ENCODE measurements at regions not wholly inside any gene's neighbourhood (a gene's known extent, or its start where the extent isn't known, plus 50 kb on each side); places are given as distances from the start of the nearest gene placed in this dataset.
"Not testable (repeated sequence)": the region's sequence is repeated elsewhere in the genome, so short reads cannot be mapped to it uniquely, and the experiment has no call there.

GRCh38 chr22:48758881-48759875, 1068.5 kb downstream of the BRD1 start:
- no peak for DNase-seq (ENCODE audit: low read depth)

DNA sequence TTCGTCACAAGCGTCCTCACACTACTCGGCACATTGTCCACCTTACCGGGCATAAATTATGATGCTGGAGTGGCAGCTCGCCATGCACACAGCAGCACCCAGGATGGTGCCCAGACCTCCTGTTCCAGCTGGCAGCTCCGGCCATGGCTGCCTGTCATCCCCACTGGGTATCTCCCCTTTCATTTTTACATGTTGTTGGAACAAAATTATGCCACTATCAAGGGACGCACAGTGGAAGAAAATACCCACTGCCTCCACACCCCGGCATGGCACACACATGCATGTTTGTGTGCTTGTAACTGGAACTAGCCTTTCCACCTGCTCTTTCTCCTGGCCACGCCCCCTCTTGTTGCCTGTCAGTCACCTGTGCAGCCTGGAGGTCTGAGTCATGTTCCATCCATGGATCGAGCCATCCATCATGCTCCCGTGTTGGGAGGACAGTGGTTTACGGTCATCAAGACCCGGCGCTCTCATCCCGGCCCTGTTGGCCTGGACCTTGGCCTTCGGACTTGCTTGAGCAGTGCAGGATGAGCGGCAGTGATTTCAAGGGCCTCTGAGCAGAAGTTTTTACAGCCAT, 1069.6 kb downstream of the BRD1 start:
- no peak for DNase-seq (ENCODE audit: low read depth)

DNA sequence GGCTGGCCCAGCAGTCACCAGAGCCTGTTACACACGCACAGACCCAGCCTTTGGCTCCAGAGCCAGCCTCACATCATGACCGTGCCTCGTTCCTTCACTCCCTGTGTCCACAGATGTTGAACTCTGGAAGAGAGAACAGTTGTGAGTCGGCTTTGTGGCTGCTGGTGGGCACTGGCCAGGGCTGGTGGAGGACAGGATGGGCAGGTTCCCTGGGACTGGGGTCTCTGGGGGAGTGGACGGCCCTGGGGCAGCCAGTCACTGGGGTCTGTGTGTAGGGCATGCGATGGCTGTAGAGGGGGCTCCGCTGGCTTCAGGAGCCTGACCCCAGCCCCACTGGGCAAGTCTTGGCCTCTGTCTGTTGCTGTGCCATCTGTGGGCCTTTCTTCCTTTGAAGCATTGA, 1070.1 kb downstream of the BRD1 start:
- no peak for DNase-seq (ENCODE audit: low read depth)

GRCh38 chr22:48757135-48757534, 1070.5 kb downstream of the BRD1 start:
- DNase-seq (ENCODE audit: low read depth), result not testable (repeated sequence)

GRCh38 chr22:48756146-48757111, 1071.2 kb downstream of the BRD1 start:
- DNase-seq (ENCODE audit: low read depth), result no peak

DNA sequence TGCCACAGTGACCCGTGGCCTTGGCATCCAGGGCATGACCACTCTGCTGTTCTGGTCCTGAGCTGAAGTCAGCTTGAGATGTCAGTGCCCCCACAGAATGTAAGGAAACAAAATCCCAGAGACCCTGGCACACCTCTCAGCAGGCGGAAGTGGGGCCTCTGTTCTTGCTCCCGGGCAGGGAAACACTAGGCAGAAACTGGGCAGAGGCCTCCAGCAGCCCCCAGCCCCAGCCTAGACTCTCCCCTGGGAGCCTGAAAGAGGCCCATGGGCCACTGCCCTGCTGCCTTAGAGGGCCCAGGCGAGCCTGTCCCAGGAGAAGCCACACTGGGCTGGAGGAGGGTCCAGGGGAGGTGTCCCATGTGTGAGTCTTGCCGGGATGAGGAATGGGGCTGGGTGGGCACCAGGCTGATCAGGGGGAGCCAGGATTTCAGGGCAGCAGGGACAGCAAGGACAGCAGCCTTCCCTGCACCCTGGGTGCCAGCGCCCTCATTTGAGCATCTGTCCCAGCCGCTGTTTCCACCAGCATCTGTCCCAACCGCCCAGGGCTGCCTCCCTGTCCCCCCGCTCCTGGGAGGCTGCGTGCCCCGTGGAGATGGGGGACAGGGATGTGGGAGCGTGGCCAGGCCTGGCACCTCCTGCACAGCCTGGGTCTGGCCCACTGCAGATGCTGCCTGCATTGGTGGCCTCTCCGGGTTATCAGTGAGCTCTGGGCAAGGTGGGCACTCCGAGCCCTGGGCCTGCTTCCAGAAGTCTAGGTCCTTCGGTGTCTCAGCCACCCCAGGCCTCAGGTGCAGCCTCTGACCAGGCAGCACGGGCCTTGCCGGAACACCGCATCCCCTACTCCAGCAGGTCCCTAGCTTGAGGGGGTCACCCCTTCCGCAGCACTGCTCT, 1072.4 kb downstream of the BRD1 start:
- no peak for DNase-seq (ENCODE audit: low read depth)

GRCh38 chr22:48754611-48755058, 1073.0 kb downstream of the BRD1 start:
- DNase-seq (ENCODE audit: low read depth), result no peak

DNA sequence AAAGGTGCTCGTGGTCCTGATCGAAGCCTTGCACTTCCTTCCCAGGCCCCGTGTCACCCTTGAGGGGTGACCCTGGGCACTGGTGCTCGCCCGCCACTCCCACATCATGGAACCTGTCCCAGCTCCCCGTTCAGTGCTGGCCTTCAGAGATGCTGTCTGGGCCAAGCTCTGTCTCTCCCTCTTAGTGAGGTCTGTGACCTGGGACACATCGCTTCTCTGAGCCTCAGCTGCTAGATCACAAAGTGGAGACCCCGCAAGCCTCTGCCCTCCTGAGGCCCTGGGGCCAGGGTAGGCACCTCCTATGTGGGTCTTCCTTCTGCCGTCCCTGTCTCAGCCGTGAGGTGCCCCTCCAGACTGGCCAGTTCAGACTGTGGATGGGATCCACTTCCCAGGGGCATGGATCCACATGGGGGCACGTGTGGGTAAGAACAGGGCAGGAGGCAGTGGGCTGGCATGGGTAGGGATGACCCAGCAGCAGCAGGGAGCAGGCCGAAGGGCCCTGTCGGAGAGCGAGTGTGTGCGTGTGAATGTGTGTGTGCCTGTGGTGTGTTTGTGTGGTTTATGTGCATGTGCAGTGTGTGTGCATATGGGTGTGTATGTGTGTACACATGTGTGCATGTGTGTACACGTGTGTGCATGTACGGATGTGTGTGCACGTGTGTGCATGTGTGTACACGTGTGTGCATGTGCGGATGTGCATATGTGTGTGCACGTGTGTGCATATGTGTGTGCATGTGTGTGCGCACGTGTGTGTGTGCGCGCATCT, 1073.7 kb downstream of the BRD1 start:
- DNase-seq (ENCODE audit: low read depth), result no peak

- no peak for DNase-seq (ENCODE audit: low read depth)
Measured at GRCh38 chr22:48753381-48753730, 1074.3 kb downstream of the BRD1 start.

DNA sequence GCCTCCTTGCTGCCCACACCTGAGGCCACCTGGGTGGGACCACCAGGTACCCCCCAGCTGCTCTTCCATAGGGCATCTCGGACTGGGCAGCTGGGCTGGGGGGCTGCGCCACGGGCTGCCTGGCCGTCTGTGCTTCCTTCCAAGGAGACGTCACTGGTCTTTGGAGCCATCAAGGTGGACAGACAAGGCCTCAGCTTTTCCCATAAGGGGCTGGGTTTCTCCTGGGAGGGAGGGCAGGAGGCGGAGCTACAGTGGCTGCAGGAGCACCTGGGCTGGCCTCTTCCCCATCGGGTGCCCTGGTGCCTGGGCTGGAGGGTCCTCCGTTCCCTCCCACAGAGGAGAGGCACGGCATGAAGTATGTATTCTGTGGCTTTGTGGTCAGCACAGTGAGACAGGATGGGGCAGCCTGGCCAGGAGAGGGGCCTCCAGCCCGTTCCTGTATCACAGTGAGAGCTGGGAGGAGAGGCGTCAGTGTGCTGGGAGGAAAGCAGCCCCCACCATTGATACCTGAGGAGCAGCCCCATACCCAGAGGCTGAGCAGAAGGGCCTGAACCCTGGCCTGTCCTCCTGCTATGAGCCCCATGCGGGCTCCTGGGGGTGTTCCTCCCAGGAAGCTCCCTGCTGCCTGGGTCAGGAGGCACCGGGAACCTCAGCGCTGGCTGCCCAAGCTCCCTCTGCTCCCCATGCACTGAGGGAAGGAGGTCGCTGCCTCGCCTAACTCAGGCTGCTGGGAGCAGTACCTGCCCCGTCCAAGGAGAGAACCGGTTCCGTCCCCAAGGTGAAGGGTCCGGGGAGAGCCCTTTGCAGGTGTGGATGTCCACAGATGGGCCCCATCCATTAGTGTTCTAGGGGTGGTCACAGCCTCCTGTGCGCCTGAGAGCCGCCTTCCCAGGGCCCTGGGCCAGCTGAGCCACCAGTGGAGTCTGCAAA, 1075.0 kb downstream of the BRD1 start:
- DNase-seq (ENCODE audit: low read depth), result no peak

GRCh38 chr22:48751539-48752437, 1075.9 kb downstream of the BRD1 start:
- no peak for DNase-seq (ENCODE audit: low read depth)

DNA sequence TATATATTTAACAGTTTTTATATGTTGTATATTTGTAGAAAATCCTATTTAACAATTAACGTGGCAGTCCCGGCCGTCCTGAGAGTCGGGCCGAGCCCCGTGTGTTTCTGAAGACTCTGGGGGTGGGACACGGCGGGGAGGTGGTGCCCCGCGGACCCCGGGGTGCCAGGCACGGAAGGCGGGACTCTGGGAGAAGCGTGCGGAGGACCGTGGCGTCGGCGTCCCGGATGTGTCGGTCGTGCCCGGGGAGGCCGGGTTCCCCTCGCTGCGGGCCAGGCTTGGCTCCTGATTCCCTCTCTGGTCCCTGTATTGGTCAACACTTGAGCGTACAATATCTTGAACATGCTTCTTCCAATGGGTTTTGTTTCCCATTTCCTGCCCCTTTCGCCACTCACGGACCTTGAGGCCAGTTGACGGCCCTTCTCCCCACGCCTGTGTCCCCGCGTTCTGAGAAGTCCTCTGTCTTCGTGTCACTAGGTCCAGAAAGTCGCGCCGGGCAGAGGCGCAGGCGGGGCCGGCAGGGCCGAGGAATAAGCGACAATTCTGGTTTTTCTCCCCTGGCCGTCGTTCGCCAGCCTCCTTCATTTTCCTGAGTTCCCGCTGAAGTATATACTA, 1076.7 kb downstream of the BRD1 start:
- no peak for DNase-seq (ENCODE audit: low read depth)

- DNase-seq (ENCODE audit: low read depth), result no peak
Measured at GRCh38 chr22:48750282-48750681, 1077.4 kb downstream of the BRD1 start.

- no peak for DNase-seq (ENCODE audit: low read depth)
Measured at GRCh38 chr22:48749555-48750227, 1078.0 kb downstream of the BRD1 start.

- DNase-seq (ENCODE audit: low read depth), result no peak
Measured at GRCh38 chr22:48748860-48749554, 1078.7 kb downstream of the BRD1 start.

DNA sequence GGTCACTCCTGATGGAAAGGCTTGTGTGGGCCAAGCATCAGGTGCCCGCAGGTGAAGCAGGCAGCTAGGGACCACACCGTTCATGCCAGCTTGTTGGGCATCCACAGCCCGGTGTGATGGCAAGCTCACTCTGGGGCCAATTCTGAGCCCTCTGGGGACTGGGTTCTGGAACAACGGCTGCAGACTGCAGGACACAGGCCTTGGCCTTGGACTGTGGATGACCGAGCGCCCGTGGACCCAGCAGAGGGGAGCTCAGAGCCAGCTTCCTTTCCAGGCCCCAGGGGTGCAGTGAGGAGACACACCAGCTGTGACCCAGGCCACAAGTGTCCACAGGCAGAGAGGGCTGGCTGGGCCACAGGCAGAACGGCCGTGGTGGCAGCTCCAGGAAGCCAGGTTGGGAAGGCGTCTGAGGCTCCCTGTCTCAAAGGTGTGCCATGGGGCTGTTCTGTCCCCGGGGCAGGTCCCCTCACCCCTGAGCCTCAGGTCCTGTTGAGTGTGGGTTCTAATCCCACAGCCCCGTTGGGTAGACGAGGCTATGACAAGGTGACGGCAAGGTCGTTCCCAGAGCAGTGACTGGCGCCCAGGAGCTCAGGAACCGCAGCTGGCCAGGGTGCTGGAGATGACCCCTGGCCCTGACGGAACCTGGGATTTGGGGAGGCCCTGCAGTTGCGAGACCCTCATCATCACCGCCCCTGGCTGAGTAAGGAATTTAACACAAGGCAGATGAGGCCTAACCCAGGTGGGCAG, 1079.4 kb downstream of the BRD1 start:
- no peak for DNase-seq (ENCODE audit: low read depth)

Data from HS-5 (cell line).